OCI-LY3 (cell line): ENCODE measurements at regions not wholly inside any gene's neighbourhood (a gene's known extent, or its start where the extent isn't known, plus 50 kb on each side); places are given as distances from the start of the nearest gene placed in this dataset.

Experiments
- EZH2phosphoT487 ChIP-seq: fragments of 200-600 bp; shearing (Covaris generic); IDR thresholded peaks from 2 replicates; pipeline ENCODE4 v1.6.1; 2018; ENCODE audit warnings: antibody characterized with exemption, mixed run types, low read depth
- TF ChIP-seq, protein P1 (sequence below): fragments of 200-600, 300-600 bp; sonication (generic); IDR thresholded peaks from 2 replicates; pipeline ENCODE4 v1.5.1; 2014; ENCODE audit warnings: antibody characterized with exemption, low read length, low read depth

DNA sequence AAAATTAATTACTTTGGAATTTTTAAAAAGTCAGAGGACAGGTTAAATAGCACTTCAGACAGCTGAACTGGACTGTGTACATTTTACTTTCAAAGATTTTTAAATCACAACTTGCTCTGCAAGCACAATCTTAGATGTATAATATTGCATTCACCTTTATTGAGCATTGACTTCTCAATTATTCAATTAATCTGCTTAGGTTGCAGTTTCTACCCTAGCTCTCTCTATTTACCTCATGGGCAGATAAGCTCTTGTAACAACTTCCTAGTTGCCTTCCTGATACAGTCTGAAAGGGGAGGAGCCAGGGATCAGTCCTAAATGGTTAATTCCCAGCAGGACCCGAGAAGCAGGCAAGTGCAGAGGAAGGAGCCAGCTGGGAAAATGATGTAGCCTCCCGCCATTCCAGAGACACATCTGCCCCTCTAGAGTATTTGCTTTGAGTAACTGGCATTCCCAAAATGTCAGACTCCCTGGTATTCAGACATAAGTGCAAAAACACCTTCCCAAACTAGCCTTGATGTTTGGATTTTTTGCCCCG is 302.8 kb downstream of the GALC start:
- TF ChIP-seq, protein P1, sequence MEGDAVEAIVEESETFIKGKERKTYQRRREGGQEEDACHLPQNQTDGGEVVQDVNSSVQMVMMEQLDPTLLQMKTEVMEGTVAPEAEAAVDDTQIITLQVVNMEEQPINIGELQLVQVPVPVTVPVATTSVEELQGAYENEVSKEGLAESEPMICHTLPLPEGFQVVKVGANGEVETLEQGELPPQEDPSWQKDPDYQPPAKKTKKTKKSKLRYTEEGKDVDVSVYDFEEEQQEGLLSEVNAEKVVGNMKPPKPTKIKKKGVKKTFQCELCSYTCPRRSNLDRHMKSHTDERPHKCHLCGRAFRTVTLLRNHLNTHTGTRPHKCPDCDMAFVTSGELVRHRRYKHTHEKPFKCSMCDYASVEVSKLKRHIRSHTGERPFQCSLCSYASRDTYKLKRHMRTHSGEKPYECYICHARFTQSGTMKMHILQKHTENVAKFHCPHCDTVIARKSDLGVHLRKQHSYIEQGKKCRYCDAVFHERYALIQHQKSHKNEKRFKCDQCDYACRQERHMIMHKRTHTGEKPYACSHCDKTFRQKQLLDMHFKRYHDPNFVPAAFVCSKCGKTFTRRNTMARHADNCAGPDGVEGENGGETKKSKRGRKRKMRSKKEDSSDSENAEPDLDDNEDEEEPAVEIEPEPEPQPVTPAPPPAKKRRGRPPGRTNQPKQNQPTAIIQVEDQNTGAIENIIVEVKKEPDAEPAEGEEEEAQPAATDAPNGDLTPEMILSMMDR = no peak
- no peak for TF ChIP-seq EZH2phosphoT487
